ENCODE measurements at regions not wholly inside any gene's neighbourhood (a gene's known extent, or its start where the extent isn't known, plus 50 kb on each side); places are given as distances from the start of the nearest gene placed in this dataset.

GRCh38 chr17:72259922-72260321 is 139.1 kb downstream of the SOX9 start:
- TF ChIP-seq CTCF (IDR thresholded peaks at IDR 0.05) (no peak), USF1 (CRISPR knock-in tag; IDR thresholded peaks at IDR 0.05) (no peak), FOXP1 (CRISPR knock-in tag; IDR thresholded peaks at IDR 0.05; ENCODE audit: borderline replicate concordance) (no peak), TCF7 (CRISPR knock-in tag; IDR thresholded peaks at IDR 0.05; ENCODE audit: low read depth) (no peak), MAX (CRISPR knock-in tag; IDR thresholded peaks at IDR 0.05) (no peak), TEAD4 (CRISPR knock-in tag; IDR thresholded peaks at IDR 0.05) (no peak), TP53 (CRISPR knock-in tag; IDR thresholded peaks at IDR 0.05) (no peak), PREB (CRISPR knock-in tag; IDR thresholded peaks at IDR 0.05; ENCODE audit: borderline replicate concordance) (no peak)

Measured in WTC11 (cell line).